ENCODE measurements at regions not wholly inside any gene's neighbourhood (a gene's known extent, or its start where the extent isn't known, plus 50 kb on each side); places are given as distances from the start of the nearest gene placed in this dataset.

- CTCF ChIA-PET: no interaction called here
- Histone ChIP-seq H3K9me3 (ENCODE audit: low read length) (no peaks in the 10 kb centered on the region), H4K20me1 (ENCODE audit: low read length) (no peaks in the 10 kb centered on the region), H3K27ac (ENCODE audit: low read length) (no peak overlapping the region), H3K4me1 (ENCODE audit: insufficient read depth, low read length) (no peaks in the 10 kb centered on the region), H3K9ac (ENCODE audit: low read length) (no peak overlapping the region), H3K9me2 (replicated peaks; ENCODE audit: low read length) (no peaks in the 10 kb centered on the region), H3K4me3 (ENCODE audit: low read length) (no peak overlapping the region), H3K27me3 (ENCODE audit: low read length) (no peaks in the 10 kb centered on the region), H3K79me2 (ENCODE audit: low read length) (no peaks in the 10 kb centered on the region), H2AFZ (ENCODE audit: low read length) (no peak overlapping the region), H3F3A (ENCODE audit: low read length, unreplicated experiment) (no peaks in the 10 kb centered on the region), H3K4me2 (ENCODE audit: low read length) (no peak overlapping the region), H3K36me3 (ENCODE audit: low read depth, low read length) (no peaks in the 10 kb centered on the region)
- DNase-seq (no peak), ATAC-seq (no peak)
- TF ChIP-seq EZH2phosphoT487 (IDR thresholded peaks at IDR 0.05; ENCODE audit: borderline replicate concordance, low read length) (no peak), EZH2 (IDR thresholded peaks at IDR 0.05; ENCODE audit: low read length, unreplicated experiment) (no peak), CTCF (conservative IDR thresholded peaks at IDR 0.05; ENCODE audit: low read depth, low read length) (no peak)
- BruUV-seq (replicated peaks): no TSS peak
- POLR2A ChIA-PET (ENCODE audit: unreplicated experiment): no interaction called here
- intact Hi-C loops (cut with micrococcal nuclease): no loop called here
These were observed 94.3 kb upstream of the SDK1 start for GRCh38 chr7:3206771-3207191.

GRCh38 chr7:3207387-3207902, 93.6 kb upstream of the SDK1 start:
- Histone ChIP-seq H3K27ac (ENCODE audit: low read length) (no peak overlapping the region), H3F3A (ENCODE audit: low read length, unreplicated experiment) (no peaks in the 10 kb centered on the region), H3K9ac (ENCODE audit: low read length) (no peak overlapping the region), H2AFZ (ENCODE audit: low read length) (no peak overlapping the region), H3K4me2 (ENCODE audit: low read length) (no peak overlapping the region), H3K27me3 (ENCODE audit: low read length) (no peaks in the 10 kb centered on the region), H3K4me3 (ENCODE audit: low read length) (no peak overlapping the region), H3K4me1 (ENCODE audit: insufficient read depth, low read length) (no peaks in the 10 kb centered on the region), H4K20me1 (ENCODE audit: low read length) (no peaks in the 10 kb centered on the region), H3K36me3 (ENCODE audit: low read depth, low read length) (no peaks in the 10 kb centered on the region), H3K79me2 (ENCODE audit: low read length) (no peaks in the 10 kb centered on the region), H3K9me3 (ENCODE audit: low read length) (no peaks in the 10 kb centered on the region), H3K9me2 (replicated peaks; ENCODE audit: low read length) (no peaks in the 10 kb centered on the region)
- intact Hi-C loops (cut with micrococcal nuclease): no loop called here
- ATAC-seq: no peak
- ChIA-PET CTCF (no interaction called here), POLR2A (ENCODE audit: unreplicated experiment) (no interaction called here)
- DNase-seq: no peak
- TF ChIP-seq EZH2phosphoT487 (IDR thresholded peaks at IDR 0.05; ENCODE audit: borderline replicate concordance, low read length): no peak
- TF ChIP-seq EZH2 (IDR thresholded peaks at IDR 0.05; ENCODE audit: low read length, unreplicated experiment): no peak
- TF ChIP-seq CTCF (conservative IDR thresholded peaks at IDR 0.05; ENCODE audit: low read depth, low read length): no peak
- no TSS peak for BruUV-seq (replicated peaks)

GRCh38 chr7:3210531-3210930, 90.5 kb upstream of the SDK1 start:
- ChIA-PET POLR2A (ENCODE audit: unreplicated experiment) (no interaction called here), CTCF (no interaction called here)
- Histone ChIP-seq H3K36me3 (ENCODE audit: low read depth, low read length) (no peaks in the 10 kb centered on the region), H3K4me2 (ENCODE audit: low read length) (no peak overlapping the region), H3K9ac (ENCODE audit: low read length) (no peak overlapping the region), H3K27me3 (ENCODE audit: low read length) (no peaks in the 10 kb centered on the region), H3K4me1 (ENCODE audit: insufficient read depth, low read length) (peaks cover under 1% of the 10 kb centered on the region; the same call in 1 of the 2 replicates), H3K9me2 (replicated peaks; ENCODE audit: low read length) (no peaks in the 10 kb centered on the region), H3K27ac (ENCODE audit: low read length) (no peak overlapping the region), H3K4me3 (ENCODE audit: low read length) (no peak overlapping the region), H2AFZ (ENCODE audit: low read length) (no peak overlapping the region), H3K9me3 (ENCODE audit: low read length) (no peaks in the 10 kb centered on the region), H3F3A (ENCODE audit: low read length, unreplicated experiment) (no peaks in the 10 kb centered on the region), H4K20me1 (ENCODE audit: low read length) (no peaks in the 10 kb centered on the region), H3K79me2 (ENCODE audit: low read length) (no peaks in the 10 kb centered on the region)
- no TSS peak for BruUV-seq (replicated peaks)
- intact Hi-C loops (cut with micrococcal nuclease): no loop called here
- TF ChIP-seq CTCF (conservative IDR thresholded peaks at IDR 0.05; ENCODE audit: low read depth, low read length) (no peak), EZH2phosphoT487 (IDR thresholded peaks at IDR 0.05; ENCODE audit: borderline replicate concordance, low read length) (no peak), EZH2 (IDR thresholded peaks at IDR 0.05; ENCODE audit: low read length, unreplicated experiment) (no peak)
- DNase-seq (no peak), ATAC-seq (no peak)

All from PC-3 (cell line).